Stimulated activated CD8-positive, alpha-beta memory T cell treated with anti-CD3 and anti-CD28 coated beads, Interleukin-12 subunit alpha, Interleukin-12 subunit beta, amount 100 ng/mL, for 4 hours (primary cell): ENCODE measurements at regions not wholly inside any gene's neighbourhood (a gene's known extent, or its start where the extent isn't known, plus 50 kb on each side); places are given as distances from the start of the nearest gene placed in this dataset.
"Not testable (repeated sequence)": the region's sequence is repeated elsewhere in the genome, so short reads cannot be mapped to it uniquely, and the experiment has no call there.

ENCODE experiments used
- DNase-seq: peaks from one replicate; pipeline ENCODE4 v3.0.0-alpha.2; 2020; ENCODE audit warnings: low read depth

DNA sequence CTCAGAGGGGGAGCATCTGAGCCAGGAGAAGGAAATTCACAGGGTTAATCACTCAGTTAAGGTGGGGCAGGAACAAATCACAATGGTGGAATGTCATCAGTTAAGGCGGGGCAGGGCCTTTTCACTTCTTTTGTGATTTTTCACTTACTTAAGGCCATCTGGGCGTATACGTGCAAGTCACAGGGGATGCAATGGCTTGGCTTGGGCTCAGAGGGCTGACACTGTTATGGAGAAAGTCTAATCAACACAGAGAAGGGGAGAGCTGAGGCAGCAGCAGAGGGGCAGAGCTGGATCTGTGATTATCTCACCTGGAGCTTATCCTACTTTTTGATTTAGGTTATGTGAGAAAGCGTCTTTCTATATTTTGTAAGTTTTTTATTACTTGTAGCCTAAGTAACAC, 350.1 kb downstream of the NSUN3 start:
- not testable (repeated sequence) for DNase-seq

DNA sequence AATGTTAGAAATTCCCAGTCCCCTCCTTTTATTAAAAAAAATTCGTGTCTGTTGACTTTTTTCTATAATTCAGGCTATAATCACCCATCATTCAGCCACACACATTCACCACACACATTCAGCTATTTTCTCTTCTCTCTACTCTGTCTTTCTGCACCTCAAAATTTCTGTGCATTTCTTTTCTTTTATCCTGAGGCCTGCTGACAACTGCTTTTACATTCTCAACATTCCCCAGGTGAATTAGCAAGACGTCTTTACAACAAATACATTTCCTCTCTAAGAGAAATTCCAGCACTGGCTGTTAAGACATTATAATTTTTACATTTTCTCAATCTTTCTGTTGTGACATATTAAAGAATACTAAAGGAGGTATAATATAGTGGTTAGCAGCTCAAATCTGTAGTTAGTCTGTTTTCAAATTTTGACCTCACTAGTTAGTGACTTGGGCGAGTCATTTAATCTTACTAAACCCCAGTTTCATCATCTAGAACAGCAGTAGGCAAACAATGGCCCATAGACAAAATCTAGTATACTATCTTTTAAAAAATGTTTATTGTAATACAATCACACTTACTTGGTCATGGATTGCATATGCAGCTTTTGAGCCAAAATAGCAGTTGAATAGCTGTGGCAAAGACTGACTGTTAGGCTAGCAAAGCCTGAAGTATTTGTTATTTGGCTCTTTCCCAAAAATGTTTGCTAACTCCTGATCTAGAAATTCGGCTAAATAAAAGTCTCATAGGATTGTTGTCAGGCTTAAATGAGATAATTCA, 350.7 kb downstream of the NSUN3 start:
- DNase-seq: no peak

DNA sequence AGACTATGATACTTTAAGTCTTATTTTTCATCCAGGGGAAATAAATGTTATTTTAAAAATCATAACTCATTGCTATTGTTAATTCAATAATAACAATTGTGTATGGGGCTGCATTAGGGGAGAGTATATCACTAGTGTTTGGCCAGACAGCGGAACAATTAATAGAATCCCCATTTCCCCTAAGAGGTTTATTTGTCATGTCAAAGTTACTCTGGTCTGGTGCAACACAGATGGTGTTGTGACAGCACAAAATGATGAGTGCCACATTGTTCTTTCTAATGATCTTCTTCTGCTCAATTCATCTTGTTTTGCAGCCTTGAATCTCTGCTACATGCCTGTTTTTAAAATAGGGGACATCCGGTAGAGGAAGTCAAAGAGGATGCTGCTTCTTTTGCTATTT, 351.6 kb downstream of the NSUN3 start:
- DNase-seq: no peak

DNA sequence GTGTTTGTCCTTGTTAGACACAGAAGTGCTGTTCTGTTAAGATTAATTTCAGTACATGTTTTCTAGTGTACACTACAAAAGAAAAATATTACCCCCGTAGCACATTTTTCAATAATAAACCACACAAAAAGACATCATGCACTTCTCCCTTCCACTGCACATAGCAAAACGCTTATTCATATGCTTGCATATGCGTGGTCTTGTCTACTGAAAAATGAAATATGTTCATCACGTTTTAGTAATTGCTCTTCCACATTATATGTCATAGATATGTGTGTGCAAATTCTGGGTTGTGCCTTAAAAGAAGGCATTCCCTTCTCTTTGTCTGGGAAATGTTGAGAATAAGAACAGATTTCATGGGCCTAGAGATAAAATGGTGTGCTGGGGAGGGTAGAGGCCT, 353.9 kb downstream of the NSUN3 start:
- DNase-seq: no peak

DNA sequence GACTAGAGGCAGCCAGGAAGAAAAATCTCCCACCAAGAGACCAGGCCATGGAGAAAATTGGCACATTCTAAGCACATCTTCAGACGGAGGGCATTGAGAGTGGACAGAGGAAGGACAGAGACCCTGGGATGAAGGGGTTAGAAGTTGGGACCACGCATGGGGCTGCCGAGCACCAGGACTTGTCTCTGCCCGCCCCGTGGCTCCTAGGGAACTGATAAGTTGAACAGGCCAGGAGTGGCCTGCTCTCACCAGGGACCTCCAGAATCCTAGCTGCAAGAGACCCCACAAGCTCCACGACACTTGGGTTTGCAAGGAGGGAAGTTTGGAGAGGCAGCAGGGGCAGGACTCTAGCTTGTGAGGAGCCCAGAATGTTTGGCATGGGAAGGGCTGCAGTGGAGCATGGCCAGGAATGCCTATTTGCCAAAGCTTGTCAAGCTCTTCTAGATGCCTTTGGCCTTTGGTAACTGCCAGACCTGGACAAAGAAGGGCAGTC, 355.1 kb downstream of the NSUN3 start:
- DNase-seq: no peak

DNA sequence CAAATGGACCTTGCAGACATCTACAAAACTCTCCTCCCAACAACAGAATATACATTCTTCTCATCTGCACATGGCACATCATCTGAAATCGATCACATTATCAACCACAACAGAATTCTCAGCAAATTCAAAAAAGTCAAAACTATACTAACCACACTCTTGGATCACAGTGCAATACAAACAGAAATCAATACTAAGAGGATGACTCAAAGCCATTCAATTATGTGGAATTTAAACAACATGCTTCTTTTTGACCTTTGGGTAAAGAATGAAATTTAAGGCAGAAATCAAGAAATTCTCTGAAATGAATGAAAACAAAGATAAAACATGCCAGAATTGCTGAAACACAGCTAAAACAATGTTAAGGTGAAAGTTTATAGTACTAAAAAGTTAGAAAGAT, 358.1 kb downstream of the NSUN3 start:
- no peak for DNase-seq

DNA sequence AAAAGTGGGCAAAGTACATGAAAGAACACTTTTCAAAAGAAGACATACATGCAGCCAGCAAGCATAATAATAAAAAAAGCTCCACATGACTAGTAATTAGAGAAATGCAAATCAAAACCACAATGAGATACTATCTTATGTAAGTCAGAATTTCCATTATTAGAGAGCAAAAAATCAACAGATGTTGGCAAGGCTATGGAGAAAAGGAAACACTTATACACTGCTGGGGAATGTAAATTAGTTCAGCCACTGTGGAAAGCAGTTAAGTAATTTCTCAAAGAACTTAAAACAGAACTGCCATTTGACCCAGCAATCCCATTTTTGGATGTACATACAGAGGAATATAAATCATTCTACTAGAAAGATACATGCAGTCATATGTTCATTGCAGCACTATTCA, 360.7 kb downstream of the NSUN3 start:
- DNase-seq: no peak

DNA sequence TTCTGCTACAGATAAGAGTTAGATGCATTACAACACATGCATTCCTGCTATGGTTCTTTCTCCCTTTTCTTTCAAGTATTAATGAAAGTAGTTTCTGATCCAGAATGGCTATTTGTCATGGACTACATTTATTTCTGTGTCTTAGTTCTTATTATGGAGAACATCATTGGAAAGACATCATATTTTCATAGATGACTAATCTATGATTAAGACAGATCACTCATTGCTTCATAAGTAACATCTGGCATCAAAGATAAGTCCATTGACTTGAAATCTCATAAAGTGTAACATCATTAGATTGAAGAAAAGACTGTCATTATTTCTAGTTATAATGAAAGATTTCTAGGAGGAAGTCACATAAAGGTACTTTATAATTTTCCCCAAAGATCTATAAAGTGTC, 366.7 kb downstream of the NSUN3 start:
- no peak for DNase-seq

DNA sequence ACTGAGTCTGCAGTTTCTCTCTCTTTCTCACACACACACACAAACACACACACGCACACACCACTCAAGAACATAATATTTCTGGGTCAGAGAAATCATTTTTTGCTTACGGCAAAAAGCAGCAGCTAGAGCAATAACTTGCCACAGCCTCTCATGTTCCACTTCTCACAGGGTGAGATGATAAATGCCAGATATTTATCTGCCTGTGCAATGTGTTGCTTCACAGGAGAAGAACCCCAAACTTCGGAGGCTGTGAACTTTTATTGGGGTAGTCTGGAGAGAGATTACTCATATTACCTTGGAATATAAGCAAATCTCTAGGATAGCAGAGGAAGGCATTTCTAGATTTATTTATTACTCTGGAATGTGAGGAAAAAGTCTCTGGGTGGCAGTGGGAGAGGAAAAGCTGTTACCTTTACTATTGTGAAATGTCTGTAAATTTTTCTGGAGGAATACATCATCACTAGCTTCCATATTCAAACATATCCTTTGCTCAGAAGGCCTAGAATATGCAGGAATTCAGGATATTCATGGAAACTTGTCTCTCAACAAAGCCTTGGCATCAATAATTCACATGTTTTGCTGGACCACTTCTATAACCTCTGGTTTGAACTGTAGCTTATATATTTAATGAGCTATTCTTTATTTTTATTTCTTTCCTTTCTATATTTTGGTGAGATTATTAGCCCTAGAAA, 369.2 kb downstream of the NSUN3 start:
- no peak for DNase-seq

DNA sequence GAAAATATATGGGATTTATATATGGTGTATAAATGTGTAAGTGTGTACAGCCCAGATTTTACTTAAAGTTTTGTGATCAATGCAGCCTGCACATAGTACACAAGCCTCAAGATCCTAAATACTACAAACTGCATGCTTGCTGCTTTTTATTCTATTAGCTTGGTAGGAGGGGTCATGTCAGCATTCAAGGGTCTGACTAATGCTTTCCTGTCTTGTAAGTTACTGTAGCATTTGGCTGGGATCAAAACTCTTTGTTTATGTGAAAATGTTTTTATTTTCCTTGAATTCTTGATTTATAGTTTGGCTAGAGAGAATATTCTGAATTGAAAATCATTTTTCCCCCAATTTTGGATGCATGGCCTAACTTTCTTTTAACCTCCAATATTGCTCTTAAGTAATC, 370.9 kb downstream of the NSUN3 start:
- no peak for DNase-seq

DNA sequence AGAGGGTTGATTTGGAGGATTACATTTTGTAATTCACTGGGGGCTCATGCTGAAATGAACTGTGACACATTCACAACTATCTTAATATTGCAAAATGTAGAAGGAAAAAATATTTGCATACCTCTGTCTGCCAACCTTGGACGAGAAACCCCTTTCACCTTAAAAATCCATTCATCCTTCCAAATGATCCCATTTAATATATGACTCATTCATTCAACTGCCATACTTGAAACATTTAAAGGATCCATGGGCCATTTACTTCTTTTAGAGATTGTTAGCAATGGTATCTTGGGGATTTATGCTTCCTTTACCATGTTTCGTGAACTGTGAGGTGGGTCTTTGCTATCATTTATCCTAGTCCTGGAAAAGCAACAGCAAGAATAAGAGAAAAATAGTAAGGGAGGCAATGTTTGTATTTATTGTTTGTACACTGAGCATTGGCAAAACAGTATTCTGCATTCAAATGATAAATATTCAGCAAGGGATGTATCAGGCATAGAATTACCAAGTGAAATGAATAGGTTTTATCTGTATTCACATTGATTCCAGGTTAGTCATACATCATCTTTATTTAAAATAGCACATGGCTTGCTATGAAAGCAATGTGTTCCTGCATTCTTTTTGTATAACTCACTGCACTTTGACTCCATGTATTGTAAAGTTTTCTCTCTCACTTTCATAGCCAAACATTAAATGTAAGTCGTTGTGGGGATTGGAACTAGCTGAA, 378.1 kb downstream of the NSUN3 start:
- no peak for DNase-seq

DNA sequence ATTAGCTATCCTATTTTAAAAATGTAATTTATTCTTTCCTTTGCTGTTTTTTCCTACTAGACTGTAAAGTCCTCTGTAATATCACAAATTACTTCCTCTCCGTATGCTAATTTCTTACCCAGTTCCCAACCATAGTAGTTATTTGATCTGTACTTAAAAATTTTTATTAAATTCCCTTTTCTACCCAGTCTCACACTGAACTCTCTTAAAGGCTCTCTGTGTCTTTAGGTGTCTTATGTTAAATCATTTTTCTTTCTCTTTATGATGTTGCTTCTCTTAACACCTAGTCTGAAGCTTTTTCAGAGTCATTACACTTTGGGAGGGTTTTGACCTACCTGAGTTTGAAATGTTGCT, 378.6 kb downstream of the NSUN3 start:
- no peak for DNase-seq

DNA sequence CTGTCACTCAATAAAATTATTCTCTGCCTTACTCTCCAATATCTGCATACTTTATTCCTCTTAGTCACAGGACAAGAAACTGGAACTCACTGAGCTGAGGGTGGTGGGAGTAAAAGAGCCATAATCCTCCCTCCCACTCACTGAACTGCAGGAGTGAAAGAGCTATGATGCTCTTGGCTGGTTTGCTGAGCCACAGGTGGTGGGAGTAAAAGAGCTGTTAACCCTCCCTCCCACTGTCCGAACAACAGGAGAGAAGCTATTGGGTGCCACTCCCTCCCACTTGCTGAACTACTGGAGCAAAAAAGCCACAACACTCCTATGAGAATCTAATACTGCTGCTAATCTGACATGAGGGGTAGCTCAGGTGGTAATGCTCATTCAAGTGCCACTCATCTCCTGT, 391.0 kb downstream of the NSUN3 start:
- no peak for DNase-seq

DNA sequence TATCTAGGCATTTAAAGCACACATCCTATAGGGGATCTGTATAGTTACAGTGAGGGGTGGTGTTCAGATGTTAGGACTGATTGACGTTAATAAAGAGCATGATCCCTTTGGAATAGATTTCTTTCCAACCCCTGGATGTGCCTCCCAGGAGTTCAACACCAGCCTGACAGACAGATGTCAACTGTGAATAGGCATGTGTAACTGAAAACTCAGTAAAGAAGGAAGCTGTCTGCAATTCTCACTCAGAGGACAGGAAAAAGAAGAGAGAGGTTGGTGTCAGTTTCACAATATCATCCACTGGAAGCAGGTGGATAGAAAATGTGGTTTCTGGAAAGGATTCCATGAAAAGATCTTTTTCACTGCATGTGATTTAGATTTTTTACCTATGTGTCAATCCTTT, 396.3 kb downstream of the NSUN3 start:
- no peak for DNase-seq

DNA sequence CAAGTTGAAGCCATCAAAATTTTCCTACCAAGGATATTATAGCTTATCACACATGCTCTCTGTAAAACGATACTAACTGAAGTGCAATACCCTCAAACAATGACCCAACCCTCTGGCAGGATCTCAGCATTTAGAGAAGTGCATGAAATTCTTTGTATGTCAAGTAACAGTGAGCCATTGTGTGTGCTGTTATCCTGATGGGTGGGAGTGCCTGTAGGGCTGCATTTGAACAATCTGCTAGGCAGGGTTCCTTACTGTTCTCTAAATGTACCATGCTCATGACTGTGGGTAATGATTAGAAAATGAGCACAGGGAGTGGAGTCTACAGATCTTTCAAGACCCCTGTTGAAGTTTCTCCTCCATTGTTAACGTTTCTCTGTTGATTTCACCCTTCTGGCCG, 398.1 kb downstream of the NSUN3 start:
- DNase-seq: no peak

DNA sequence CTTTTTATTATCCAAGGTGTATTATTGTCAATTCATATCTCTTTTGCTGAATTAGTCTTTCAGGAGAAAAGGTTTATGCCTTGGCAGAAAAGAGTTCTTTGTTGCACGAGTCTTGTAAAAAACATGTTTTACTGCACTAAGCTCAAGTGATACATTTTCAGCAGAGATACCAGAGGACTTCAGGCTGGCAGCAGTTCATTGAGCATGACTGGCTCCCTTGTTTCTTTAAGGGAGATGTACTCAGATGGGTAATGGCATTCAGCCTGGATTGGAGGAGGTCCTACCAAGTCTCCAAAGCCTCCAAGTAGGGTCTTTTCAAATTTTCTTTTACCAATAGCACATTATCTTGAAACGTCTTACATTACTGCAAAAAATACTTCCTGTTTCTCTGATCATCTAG, 400.1 kb downstream of the NSUN3 start:
- no peak for DNase-seq

DNA sequence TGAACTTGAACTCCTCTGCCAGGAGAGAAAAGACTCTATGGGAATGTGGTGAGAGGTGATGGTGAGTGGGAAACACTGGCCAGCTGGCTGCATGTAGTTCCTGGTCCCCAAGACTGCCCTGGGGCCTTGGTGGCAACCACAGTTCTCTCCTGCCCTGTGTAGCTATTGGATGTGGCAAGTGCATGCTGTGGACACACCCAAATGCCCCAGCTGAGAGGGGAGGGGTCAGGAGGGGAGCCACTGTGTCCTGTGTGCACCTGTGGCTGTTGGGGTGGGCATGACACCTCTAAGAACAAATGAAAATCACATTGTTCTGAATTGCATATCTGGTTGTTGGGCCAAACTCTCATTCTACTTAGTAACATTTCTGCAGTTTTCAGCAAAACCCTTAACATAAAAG, 409.6 kb downstream of the NSUN3 start:
- DNase-seq: no peak

DNA sequence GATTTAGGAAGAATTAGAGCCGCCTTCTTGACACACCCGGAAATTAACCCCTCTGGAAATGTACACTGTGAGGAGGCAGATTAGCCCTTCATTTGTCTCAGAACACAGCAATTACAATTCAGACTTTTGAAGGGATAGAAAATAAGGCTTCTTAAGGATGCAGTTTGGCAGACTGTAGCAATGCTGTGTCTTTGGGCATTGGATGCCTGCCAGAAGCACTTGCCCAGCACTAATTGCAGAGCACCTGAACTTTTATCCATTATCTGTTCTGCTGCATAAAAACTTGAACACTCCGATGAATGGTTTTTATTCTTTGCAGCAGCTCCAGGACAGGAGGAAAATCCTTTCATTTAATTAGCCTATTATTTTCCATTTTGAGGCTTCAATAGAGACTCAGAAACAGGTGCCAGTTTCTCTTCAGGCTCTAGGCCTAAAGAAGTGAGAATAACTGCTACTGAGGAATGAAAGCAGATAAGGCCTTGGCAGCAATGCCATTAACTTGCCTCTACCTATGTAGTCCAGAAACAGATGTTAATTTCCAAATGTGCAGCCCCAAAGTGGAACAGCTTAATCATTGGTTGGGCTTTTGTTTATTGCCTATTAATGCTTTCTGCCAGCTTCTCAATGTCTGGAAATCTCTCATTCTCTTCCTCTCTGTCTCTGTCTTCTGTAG, 418.5 kb downstream of the NSUN3 start:
- no peak for DNase-seq

DNA sequence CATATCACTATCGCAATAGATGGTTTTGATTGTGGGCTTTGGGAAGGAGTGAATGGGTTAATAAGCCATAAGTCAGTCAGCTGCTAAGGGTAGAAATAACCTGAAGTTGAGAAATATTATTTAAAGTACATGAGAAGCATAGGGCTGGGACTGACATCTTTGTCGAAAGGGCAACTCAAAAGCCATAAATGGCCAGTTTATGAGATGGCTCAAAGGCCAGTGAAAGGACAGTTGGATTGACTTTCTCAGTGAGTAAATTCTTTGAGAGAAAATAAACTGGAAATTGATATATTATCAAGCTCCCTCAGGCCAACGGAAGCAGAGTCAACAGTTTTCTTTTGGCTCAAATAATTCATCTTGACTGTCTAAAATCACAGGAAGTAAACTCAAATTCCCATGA, 419.8 kb downstream of the NSUN3 start:
- DNase-seq: no peak

DNA sequence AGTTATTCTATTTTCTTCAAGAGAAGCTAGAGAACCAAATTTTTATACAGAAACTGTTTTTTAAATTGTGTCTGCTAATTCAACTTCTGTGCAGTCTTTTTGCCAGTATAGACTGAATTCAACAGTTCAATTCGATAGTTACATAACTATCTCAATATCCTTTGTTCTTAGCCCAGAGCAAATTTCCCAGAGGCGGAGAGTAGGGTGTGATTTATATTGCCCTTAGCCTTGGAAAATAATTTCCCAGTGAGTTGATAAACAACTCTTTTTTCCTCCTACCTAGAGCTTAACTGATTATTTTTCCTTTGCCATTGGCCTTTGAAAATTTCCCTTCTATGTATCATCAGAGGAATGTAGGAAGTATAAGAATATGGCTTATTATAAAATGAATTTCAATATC, 420.5 kb downstream of the NSUN3 start:
- DNase-seq: no peak

DNA sequence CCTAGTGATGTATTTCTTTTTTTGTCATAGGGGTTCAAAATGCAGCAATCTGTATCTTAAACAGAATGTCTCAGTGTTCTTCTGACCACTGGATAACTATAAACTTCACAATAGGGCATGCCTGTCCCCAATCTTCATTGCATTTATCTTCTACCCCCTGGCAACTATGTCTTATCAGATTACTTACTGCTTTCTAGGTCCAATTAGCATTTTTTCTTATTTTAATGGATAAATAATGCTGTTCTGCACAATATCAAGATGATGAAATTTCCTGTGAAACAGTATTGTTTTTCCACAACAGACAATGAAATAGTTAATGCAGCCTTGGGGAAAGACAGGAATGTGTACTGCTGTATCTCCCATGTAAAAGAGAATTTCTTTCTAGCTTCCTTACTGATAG, 432.1 kb downstream of the NSUN3 start:
- no peak for DNase-seq

DNA sequence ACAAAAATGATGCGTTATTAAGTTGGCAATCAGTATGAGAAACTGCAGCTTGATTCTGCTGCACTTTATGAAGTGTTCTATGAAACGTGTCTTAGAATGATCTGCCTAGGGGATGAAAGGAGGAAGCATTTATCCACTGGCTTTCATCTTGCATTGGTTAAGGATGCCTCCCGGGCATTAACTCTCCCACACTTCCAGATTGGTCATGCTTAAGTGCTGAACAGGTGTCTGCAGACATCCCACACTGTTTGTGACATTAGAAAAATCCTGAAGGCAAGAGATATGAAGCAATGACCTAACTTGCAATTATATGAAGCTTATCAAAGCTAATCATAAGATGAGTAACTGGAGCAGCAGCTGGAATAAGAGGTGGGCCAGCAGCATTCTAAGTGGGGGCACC, 437.3 kb downstream of the NSUN3 start:
- DNase-seq: no peak

DNA sequence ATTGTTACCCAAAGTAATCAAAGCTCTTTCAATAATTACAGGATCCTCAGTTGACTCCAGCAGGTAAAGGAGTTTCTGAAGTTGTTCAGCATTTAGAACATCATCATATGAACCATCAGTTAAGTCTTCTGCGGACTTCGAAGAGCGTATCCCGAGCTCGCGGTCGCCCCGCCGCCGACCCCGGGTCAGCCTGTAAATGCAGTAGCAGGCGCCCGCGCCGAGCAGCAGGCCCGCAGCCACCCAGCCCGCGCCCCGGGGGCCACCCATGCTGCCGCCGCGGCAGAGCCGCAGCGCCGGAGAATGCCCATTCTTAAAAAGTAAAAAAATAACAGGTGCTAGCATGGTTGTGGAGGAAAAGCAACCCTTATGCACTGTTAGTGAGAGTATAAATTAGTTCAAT, 444.5 kb downstream of the NSUN3 start:
- not testable (repeated sequence) for DNase-seq
